ENCODE measurements at regions not wholly inside any gene's neighbourhood (a gene's known extent, or its start where the extent isn't known, plus 50 kb on each side); places are given as distances from the start of the nearest gene placed in this dataset.

DNA sequence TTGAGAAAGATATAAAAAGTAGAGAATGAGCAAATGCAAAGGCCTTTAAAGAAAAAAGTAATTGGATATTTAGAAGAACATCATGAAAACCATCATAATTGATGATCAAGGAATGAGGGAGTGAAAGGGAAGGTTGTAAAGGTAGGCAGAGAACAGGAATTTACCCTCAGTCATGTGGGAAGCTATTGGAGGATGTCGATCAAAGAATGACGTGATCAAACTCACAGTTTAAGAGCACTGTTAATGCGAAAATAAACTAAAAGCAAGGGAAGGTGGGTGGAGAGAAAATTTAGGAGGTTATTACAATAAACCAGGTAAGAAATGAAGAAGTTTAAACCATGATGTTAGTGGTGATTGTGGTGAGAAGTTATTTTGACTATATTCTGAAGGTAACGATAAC, 982.6 kb upstream of the EYS start:
- DNase-seq, result no peak

DNA sequence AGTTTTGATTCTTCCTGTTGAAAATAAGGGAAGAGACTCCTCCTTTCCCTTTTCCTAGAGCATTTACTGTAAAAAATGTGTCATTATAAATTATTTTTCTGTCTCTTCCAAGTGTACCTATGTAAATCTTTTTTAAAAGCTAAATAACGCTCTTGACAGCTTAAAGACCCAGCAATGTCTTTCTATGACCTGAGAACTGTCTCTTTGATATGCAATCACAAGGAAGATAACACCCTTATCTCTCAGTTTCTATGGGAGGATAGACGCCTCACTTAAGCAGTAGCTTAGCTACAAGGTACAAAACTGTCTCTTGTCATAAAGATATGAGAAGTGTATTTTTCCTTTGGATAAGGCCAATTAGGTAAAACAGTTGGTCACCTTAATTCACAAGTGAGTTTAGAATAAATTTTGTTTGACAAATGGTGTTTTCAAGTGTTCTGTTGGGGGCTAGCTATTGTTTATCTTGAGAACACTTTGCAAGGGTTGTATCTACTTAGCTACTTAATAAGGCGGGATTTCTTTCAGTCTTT, 980.6 kb upstream of the EYS start:
- DNase-seq, result no peak

DNA sequence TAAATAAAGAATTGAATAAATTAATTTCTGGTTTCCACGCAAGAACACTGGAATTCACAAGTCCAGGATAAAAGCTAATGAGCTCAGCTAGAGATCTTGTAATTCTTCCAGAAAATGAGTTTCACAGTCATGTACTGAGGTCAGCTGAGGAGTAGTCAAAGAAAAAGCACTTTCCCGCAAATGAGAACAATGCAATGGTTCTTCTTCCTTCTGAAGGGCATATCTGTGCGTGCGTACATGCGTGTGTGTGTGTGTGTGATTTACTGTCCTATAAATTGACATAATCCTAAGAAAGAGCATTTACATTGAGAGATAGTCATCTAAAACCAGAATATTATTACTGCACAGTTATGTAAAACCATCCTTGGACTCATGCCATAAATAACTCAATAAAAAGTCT, 968.9 kb upstream of the EYS start:
- DNase-seq, result no peak

DNA sequence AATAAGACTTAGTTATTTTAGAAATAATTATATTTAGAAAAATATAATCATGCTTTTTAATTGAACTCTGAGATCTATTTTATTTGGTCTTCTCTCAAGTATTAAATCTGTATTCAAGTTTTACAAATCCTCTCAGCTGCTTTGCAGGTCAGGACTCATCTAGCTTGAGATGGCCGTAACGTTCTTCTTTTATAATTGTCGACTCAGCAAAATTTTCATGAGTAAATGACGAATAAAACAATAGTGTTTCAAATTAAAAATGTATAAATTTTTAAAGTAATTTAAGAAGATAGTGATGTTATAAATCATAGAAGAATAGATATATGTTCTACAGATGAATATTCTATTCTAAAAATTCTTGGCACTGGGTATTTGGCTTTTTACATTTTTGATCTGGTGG, 957.1 kb upstream of the EYS start:
- no peak for DNase-seq

DNA sequence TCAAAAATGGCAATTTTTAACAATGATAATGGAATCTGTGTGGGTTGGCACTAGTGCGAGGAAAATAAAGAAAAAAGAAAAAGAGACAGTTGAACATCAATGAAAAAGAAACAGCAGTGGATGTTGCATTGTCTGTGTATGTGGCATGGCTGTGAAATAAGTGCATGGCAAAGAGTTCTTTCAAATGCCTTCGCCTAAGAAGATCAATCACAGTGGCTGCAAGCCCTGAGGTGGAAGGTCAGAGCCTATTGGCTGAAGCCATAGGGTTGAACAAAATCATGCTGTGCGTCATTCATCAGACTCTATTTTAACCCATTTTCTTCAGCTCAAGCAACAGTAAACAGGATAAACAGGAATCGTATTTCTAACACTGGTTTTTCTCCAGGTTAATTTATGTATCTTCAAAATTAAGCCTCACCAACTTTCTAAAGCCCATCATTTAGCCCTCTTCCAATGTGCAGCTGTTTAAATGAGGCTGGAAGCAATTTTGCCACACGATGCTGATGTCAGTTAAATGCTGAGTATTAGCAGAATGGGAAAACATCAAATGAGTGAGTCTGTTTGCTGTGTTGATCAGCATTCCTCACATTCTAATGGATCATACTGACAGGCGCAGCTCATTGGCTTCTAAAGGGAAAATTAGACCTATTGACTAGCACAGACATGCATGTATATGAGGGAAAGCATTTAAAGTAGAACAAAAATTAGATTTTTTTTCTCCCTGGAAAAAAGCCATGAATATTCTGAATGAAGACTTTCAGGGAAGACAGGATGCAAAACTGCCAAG, 955.9 kb upstream of the EYS start:
- no peak for DNase-seq

DNA sequence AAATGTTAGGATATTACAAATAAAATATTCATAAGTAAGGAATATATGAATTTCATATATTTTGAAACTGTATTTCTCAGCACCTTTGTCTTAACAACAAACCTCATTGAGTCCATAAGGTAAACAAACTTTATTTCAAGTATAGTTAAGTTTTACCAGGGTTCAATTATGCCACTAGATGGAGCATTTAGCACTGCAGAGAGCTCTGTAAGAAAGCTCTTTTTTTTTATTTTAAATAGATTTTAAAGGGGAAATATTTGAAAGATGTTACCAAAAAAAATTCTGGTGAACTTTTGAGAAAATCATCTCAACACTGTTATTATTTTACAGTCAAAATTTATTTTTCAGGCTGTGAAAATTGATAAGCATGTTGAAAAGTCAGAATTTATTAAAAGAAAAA, 955.2 kb upstream of the EYS start:
- no peak for DNase-seq

DNA sequence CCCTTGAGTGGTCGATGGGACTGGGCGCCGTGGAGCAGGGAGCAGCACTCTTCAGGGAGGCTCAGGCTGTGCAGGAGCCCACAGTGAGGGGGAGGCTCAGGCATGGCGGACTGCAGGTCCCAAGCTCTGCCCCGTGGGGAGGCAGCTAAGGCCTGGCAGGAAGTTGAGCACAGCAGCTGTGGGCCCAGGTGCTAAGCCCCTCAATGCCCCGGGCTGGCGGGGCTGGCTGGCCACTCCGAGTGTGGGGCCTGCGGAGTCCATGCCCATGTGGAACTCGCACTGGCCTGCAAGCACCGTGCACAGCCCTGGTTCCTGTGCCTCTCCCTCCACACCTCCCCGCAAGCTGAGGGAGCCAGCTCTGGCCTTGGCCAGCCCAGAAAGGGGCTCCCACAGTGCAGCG, 948.4 kb upstream of the EYS start:
- no peak for DNase-seq

DNA sequence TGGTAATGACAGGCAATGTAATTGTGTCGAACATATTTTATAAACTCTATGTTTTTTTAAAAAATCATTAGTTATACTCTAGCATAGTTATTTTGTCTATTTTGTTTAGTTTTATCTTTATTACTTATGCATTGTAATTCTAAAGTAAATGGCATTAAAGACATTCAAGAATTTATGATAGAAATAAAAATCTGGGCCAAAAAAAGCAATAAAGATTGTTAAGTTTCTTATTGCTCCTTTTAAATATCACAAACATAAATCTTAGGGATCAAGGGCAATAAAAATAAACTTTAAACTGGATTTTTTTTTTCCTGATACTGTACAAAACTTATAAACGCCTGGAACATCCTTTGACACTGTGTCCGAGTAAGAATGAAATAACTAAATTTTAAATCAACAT, 931.5 kb upstream of the EYS start:
- no peak for DNase-seq

DNA sequence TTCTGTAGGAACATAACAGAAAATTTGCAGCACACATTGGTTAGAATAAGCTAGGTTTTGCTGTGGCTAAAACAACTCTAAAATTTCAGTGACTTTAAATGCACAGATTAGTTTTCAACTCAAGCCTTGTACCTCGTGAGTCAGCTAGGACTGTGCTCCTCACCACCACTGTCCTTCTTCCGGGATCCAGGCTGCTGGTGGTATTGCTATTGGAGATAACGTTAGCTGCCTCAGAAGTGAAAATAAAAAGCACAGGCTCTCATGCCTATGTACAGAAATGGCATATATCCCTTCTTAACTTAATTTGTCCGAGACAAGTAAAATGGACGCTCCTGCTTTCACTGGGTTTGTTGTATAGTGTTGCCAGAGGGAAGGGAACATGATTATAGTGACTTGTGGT, 931.1 kb upstream of the EYS start:
- DNase-seq, result no peak

DNA sequence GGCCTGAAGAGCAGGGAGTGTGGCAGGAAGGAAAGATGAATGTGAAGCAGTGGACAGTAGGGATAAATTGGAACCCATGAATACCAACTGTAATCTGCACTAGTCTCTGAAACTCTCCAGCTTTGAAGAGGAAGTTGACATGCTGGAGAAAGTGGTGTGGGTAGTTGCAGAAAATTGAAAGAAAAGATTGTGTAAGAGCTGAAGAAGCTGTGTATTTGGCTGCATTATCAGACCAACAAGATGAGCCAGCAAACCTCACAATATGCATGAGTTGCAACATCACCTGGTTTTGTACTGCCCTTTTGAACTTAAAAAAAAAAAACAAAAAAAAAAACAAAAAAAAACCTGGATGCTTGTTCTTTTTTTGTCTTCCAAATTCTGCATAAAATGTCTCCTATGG, 921.9 kb upstream of the EYS start:
- no peak for DNase-seq

DNA sequence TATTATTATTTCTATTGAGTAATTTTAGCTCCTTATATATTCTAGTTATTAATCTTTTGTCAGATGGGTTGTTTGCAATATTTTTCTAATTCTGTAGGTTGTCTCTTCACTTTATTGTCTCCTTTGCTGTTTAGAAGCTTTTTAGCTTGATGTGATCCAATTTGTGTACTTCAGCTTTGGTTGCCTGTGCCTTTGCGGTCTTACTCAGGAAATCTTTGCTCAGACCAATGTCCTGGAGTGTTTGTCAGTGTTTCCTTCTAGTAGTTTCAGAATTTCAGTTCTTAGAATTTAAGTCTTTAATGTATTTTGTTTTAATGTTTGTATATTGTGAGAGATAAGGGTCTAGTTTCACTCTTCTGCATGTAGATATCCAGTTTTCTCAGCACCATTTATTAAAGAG, 916.0 kb upstream of the EYS start:
- no peak for DNase-seq

DNA sequence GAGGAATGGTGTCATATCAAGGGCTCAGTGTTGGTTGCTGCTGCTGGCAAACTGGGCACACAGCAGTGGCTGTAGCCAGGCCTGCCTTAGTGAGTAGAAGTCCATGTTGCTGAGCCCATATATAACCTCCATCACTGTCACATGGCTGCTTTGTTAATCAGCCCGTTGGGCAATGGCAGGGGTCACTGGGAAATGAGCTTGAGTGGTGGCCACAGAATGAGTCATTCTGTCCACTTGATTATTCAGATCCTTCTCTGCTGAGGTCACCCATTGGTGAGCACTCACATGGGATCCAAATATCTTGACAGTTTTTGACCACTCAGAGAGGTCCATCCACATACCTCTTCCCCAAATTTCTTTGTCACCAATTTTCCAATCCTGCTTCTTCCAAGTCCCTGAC, 898.9 kb upstream of the EYS start:
- DNase-seq, result no peak

DNA sequence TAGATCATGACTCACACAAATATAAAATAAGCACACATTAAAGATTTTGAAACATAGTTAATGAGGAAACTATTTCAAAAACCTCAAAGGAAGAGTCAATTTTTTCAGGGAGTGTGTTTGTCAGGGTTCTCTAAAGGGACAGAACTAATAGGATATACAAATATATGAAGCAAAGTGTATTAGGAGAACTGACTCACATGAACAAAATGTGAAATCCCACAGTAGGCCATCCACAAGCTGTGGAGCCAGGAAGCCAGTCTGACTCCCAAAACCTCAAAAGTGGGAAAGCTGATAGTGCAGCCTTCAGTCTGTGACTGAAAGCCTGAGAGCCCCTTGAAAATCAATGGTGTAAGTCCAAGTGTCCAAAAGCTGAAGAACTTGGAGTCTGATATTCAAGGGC, 898.0 kb upstream of the EYS start:
- DNase-seq, result no peak

DNA sequence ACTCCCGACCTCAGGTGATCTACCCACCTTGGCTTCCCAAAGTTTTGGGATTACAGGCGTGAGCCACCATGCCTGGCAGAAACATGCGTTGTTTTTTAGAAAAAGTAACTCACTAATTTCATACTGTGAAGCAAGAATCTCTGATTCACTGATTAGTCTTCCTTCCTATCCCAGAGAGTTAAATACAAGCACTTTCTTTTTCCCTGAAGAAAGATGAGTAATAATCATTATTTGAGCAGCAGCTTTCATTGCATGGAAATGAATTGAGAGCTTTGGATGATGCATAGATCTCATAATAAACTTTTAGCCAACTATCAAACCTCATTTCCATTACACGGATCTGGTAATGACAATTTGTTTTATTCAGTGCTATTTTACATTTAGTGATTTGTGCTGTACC, 892.5 kb upstream of the EYS start:
- DNase-seq, result no peak

DNA sequence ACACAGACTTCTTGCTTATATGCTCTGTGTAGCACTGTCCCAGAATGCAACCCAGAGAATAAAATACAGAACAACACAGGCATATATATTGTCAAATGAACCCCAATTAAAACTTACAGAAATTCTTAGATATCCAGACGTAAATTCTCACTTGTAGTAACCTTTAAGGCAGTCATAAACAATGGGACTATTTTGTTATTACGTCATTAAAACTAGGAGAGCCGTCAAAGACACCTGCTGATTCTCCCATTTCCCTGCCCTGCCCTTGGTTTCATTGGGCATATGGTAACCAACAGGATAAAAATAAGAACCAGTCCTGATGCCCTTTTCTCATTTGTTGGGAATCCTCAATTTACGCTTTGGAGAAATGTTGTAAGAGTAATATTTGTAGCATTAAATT, 871.3 kb upstream of the EYS start:
- DNase-seq, result no peak

DNA sequence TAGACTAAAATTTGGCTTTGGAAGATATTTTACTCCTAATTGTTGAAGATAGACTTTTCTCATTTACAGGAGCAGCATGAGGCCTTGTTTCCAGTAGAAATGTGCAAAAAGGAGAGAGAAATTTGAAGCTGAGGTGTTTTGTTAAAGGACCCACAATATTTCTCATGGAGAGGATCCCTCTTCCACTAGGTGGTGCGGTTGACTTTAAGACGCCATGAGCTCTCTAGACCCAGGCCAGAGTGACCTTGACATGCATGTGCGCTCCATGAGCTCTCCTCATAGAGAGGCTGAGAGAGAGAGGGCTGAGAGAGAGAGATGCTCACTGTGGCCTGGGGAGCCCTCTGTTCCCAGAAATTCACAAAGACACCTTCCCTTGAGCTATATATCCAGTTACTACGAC, 861.2 kb upstream of the EYS start:
- no peak for DNase-seq

DNA sequence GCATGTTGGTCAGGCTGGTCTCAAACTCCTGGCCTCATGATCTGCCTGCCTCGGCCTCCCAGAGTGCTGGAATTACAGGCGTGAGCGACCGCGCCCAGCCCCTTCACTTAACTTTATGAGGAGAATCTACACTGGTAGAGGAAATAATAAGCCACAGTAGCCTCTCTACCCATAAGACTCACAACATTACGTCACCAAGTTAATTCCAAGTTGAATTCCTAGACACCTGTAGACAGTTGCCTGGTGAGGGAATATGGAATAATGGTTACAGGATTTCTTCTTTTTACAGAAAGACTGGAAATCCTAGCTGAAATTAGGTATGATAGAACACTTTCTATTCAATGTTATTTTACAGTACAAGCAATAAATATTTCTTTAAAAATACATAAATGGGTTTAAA, 854.5 kb upstream of the EYS start:
- no peak for DNase-seq

DNA sequence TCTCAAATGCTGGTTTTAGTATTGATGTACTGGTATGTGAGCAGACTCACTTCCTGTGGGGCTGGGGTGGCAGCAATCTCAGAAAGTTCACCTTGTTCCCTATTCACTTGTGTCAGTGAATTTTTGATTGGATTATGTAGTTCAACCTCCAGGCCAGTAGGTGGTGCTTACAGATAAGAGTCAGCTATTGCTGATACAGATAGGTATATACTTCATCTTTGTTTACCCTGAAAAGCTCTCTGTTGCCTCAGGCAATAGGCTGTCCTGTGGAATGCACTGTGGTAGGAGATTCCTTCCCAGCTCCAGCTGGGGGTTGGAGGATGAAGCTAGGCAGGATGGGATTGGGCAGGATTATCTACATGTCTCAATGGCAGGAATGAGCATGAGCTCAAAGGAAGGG, 851.2 kb upstream of the EYS start:
- DNase-seq, result no peak

DNA sequence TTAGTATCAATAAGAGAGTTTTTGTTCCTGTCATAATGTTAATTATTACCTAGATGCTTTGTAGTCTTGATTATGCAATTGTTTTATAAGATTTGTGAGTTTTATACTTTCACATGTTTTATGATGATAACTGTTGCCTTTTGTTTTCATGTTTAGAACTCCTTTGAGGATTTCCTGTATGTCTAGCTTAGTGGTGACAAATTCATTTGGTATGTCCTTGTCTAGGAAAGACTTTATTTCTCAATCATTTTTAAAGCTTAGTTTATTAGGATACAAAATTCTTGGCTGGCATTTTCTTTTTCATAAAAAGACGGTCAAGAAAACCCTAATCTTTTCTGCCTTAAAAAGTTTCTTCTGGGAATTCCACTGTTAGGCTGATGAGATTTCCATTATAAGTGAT, 849.9 kb upstream of the EYS start:
- no peak for DNase-seq

DNA sequence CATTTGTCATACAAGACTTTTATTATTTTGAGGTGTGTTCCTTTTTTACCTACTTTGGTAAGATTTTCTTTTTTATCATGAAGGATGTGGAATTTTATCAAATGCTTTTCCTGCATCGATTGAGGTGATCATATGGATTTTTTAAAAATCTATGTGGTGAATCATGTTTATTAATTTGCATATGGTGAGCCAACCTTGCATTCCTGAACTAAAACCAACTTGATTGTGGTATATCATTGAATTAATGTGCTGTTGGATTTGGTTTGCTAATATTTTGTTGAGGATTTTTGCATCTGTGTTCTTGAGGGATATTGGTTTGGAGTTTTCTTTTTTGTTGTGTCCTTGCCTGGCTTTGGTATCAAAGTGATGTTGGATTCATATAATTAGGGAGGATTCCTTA, 848.1 kb upstream of the EYS start:
- DNase-seq, result no peak

DNA sequence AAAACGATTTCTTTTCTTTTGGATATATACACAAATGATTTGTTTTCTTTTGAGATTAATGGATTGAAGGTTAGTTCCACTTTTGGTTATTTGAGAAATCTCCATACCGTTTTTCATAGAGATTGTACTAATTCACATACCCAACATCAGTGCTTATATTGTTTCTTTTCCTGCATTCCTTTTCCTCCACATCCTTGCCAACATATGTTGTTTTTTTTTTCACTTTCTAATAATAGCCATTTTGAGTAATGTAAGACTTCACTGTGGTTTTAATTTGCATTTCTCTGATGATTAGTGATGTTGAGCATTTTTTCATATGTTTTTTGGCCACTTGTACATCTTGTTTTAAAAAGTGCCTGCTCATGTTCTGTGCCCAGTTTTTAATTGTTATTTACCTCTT, 846.4 kb upstream of the EYS start:
- DNase-seq, result no peak

DNA sequence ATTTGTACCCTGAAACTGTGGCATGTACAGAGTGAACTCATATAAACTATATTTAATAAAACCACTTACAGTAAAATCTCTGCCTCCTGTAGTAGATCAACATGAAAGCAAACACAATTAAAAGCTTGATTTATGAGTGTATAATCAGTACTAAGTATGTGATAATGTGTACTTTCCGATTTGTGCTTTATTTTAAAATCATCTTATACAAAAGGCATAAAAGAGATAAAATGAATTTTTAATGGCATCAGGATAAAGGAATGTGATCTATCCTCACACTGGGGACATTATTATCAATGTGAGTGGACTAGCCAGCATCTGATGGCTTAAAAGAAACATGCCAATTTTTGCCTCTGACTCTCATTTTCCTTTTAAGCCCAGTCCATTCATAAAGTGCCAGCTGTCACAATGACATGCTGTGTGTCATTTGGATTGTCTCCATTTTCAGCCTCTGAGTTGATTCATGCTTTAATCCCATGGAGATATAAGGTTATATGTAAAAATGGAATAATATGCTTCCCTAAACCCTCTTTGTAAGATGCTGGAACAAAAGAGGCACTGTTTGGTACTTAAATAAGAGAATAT, 831.6 kb upstream of the EYS start:
- DNase-seq, result no peak

DNA sequence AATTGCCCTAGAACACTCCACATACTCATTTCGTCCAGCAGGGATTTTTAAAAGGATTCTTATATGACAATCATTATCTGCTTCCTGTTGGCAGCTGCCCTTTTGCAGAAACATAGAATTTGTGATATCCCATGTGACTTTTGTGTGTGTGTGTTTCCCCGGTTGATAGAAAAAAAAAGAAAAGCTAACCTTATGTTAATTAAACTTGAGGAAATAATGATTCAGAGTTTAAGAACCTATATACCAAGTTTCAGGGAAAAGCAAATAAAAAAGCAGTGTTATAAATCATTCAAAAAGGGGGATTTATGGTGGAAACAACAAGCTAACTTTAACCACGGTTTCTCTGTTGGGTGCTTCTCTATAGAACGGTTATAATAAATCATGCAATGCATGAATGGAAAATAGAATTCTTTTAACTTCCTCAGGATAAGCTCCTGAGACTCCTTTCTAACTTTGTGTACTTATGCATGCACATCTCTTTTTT, 826.9 kb upstream of the EYS start:
- no peak for DNase-seq

DNA sequence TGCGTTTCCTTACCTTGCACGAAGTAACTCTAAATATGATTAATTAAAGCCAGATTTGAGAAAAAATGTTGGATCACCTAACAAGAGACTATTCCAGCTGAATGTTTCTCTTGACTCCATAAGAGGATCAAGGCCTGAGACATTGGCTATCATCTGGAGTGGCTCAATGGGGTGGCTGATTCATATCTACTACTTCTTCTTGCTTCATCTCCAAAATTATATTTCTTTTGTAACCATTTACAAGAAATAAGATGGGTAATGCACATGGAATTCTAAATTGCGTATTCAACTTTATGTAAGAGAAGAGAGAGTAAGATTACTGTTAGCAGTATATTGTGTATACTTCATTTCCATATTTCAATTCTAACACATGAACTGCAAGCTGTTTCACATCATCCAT, 819.0 kb upstream of the EYS start:
- no peak for DNase-seq

DNA sequence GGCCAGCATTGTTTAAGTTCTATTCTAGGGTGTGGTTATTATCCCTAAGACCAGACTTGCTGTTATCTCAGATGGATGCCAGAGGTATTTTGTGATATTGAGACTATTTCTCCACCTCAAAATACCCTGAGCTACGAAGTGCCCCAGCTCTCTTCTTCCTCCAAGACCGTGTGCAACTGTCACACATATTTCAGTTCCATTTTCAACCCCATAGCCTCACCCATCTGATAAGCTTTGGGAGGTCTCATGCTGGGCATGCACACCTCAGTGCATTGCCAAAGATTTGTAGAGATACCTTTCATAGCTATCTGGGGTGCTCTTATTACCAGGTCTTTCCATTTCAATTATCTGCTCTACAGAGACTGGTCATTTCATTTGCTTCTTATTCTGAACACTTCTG, 815.8 kb upstream of the EYS start:
- DNase-seq, result no peak

Measured in activated effector memory CD4-positive, alpha-beta T cell treated with anti-CD3 and anti-CD28 coated beads, Interleukin-2, amount 50 U/mL, for 16 hours (primary cell).